ENCODE measurements at regions not wholly inside any gene's neighbourhood (a gene's known extent, or its start where the extent isn't known, plus 50 kb on each side); places are given as distances from the start of the nearest gene placed in this dataset.

DNA sequence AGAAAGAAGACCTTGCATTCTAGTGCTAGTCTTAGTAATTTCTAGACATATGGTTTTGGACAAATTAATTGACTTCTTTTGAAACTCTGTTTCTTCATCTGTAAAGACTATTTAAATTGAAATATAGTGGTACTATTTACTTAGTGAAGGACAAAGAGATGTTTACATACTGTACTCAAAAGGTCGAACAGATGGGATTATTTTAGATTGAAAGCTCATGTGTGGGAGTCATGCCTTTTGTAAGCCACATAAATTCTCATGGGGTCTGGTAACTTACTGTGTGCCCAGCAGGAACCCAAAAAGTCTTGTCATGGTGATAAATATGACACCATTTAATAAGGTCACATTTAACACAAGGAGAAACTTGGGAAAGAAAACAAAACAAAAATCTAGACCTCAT is 368.2 kb upstream of the CITED2 start:
- Mint-ChIP-seq H3K9me3 (ENCODE audit: unreplicated experiment) (no peaks in the 10 kb centered on the region), H3K4me1 (ENCODE audit: low read depth, unreplicated experiment) (peaks cover 24% of the 10 kb centered on the region), H3K27me3 (ENCODE audit: low read depth, unreplicated experiment) (no peaks in the 10 kb centered on the region), H3K27ac (ENCODE audit: unreplicated experiment) (peak overlapping the region; percentile 26), H3K4me3 (ENCODE audit: unreplicated experiment) (no peak overlapping the region), H3K36me3 (ENCODE audit: low read depth, unreplicated experiment) (no peaks in the 10 kb centered on the region)
- H4K20me1 ChIP-seq (ENCODE audit: insufficient read depth, low read length): no peaks in the 10 kb centered on the region
- no peak overlapping the region for H3K4me2 ChIP-seq (ENCODE audit: low read length)
- H3K9me3 ChIP-seq (ENCODE audit: insufficient read depth, low read depth, low read length): no peaks in the 10 kb centered on the region
- no peaks in the 10 kb centered on the region for H3K27me3 ChIP-seq (ENCODE audit: insufficient read depth, low read length)
- FAIRE-seq: peak; percentile 29
- H3K4me1 ChIP-seq (ENCODE audit: insufficient read depth, low read length): peaks cover 15% of the 10 kb centered on the region
- H3K9ac ChIP-seq (ENCODE audit: low read length): no peak overlapping the region
- no peaks in the 10 kb centered on the region for H3K79me2 ChIP-seq (ENCODE audit: insufficient read depth, low read length)
- H2AFZ ChIP-seq (ENCODE audit: low read depth, low read length): no peak overlapping the region
- H3K4me3 ChIP-seq (ENCODE audit: insufficient read depth, low read depth, low read length): no peak overlapping the region
- no peaks in the 10 kb centered on the region for H3K36me3 ChIP-seq (ENCODE audit: insufficient read depth, low read length)
- H3K27ac ChIP-seq (ENCODE audit: low read depth, low read length): no peak overlapping the region
- no peak for DNase-seq (ENCODE audit: low read depth)
- TF ChIP-seq, protein P1, sequence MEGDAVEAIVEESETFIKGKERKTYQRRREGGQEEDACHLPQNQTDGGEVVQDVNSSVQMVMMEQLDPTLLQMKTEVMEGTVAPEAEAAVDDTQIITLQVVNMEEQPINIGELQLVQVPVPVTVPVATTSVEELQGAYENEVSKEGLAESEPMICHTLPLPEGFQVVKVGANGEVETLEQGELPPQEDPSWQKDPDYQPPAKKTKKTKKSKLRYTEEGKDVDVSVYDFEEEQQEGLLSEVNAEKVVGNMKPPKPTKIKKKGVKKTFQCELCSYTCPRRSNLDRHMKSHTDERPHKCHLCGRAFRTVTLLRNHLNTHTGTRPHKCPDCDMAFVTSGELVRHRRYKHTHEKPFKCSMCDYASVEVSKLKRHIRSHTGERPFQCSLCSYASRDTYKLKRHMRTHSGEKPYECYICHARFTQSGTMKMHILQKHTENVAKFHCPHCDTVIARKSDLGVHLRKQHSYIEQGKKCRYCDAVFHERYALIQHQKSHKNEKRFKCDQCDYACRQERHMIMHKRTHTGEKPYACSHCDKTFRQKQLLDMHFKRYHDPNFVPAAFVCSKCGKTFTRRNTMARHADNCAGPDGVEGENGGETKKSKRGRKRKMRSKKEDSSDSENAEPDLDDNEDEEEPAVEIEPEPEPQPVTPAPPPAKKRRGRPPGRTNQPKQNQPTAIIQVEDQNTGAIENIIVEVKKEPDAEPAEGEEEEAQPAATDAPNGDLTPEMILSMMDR (IDR thresholded peaks at IDR 0.05; ENCODE audit: insufficient read depth, low read depth, low read length): no peak
- no peak for TF ChIP-seq EZH2 (IDR thresholded peaks at IDR 0.05; ENCODE audit: insufficient read depth, low read length)

DNA sequence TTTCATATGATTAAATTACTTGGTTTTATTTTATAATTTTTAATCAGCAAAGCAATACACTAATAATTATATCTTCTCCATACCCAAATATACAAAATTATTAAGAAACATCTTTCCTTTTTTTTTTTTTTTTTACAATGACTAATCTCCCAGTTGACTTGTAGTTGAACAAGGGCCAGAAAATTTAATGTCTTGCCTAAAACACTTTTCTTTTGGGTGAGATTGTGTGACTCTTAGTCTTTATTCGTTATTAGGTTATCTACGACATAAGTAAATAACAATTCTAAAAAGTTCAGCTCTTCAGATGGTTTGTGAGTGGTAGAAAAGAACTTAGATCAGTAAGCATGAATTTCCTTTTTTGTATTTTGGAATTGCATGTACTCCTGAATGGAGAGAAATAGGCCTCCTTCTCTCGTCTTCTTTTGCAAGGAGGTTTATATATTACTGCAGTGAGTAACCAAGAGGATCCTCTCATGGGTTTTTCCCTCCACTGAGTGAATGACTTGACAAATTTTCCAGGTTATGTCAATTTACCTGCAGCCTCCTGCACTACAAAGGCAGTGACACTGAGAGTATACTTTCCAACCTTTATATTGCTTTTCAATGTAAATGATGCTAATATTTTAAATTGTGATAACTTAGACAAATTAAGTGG is 364.5 kb upstream of the CITED2 start:
- Mint-ChIP-seq H3K4me3 (ENCODE audit: unreplicated experiment) (no peak overlapping the region), H3K4me1 (ENCODE audit: low read depth, unreplicated experiment) (peaks cover 14% of the 10 kb centered on the region), H3K36me3 (ENCODE audit: low read depth, unreplicated experiment) (no peaks in the 10 kb centered on the region), H3K27me3 (ENCODE audit: low read depth, unreplicated experiment) (no peaks in the 10 kb centered on the region), H3K9me3 (ENCODE audit: unreplicated experiment) (no peaks in the 10 kb centered on the region), H3K27ac (ENCODE audit: unreplicated experiment) (no peak overlapping the region)
- Histone ChIP-seq H3K27ac (ENCODE audit: low read depth, low read length) (no peak overlapping the region), H3K4me1 (ENCODE audit: insufficient read depth, low read length) (peaks cover 12% of the 10 kb centered on the region), H3K9ac (ENCODE audit: low read length) (no peak overlapping the region), H3K4me3 (ENCODE audit: insufficient read depth, low read depth, low read length) (no peak overlapping the region), H3K36me3 (ENCODE audit: insufficient read depth, low read length) (no peaks in the 10 kb centered on the region), H4K20me1 (ENCODE audit: insufficient read depth, low read length) (no peaks in the 10 kb centered on the region), H3K27me3 (ENCODE audit: insufficient read depth, low read length) (no peaks in the 10 kb centered on the region), H3K4me2 (ENCODE audit: low read length) (no peak overlapping the region), H3K79me2 (ENCODE audit: insufficient read depth, low read length) (no peaks in the 10 kb centered on the region), H2AFZ (ENCODE audit: low read depth, low read length) (no peak overlapping the region), H3K9me3 (ENCODE audit: insufficient read depth, low read depth, low read length) (no peaks in the 10 kb centered on the region)
- DNase-seq (ENCODE audit: low read depth): no peak
- TF ChIP-seq EZH2 (IDR thresholded peaks at IDR 0.05; ENCODE audit: insufficient read depth, low read length): no peak
- TF ChIP-seq, protein P1 (IDR thresholded peaks at IDR 0.05; ENCODE audit: insufficient read depth, low read depth, low read length): no peak
- no peak for FAIRE-seq

DNA sequence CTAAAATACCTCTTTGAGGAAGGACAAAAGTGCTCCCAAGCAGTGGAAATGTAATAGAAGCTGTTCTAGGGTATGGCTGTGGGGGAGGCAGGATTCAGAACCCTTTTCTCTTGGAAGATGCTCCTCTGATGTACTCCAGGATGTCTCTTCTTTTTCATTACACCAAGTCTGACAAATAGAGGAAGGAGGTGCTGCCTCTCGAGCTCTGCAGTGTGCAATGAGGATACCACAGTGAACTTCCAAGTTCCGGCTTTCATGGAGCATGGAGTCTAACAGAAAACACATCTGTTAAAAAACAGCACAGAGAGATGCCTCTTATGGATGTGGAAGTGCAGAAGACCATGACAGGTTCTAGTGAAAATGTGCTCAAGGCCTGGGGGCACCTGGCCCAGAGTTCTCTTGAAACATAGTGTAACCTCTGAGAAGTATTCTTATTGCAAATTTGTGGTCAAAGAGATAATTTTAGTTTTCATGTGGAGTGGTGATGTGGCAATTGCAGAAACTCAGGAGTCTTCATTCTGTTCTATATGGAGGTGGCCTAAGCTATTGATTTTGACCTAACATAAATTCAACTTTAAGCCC is 362.0 kb upstream of the CITED2 start:
- no peak overlapping the region for H2AFZ ChIP-seq (ENCODE audit: low read depth, low read length)
- H3K27ac Mint-ChIP-seq (ENCODE audit: unreplicated experiment): no peak overlapping the region
- no peak for DNase-seq (ENCODE audit: low read depth)
- no peaks in the 10 kb centered on the region for H3K27me3 Mint-ChIP-seq (ENCODE audit: low read depth, unreplicated experiment)
- H3K4me2 ChIP-seq (ENCODE audit: low read length): no peak overlapping the region
- H3K4me1 ChIP-seq (ENCODE audit: insufficient read depth, low read length): no peaks in the 10 kb centered on the region
- H3K4me3 Mint-ChIP-seq (ENCODE audit: unreplicated experiment): no peak overlapping the region
- H3K4me3 ChIP-seq (ENCODE audit: insufficient read depth, low read depth, low read length): no peak overlapping the region
- TF ChIP-seq, protein P1 (IDR thresholded peaks at IDR 0.05; ENCODE audit: insufficient read depth, low read depth, low read length): no peak
- no peak for TF ChIP-seq EZH2 (IDR thresholded peaks at IDR 0.05; ENCODE audit: insufficient read depth, low read length)
- H3K36me3 ChIP-seq (ENCODE audit: insufficient read depth, low read length): no peaks in the 10 kb centered on the region
- H4K20me1 ChIP-seq (ENCODE audit: insufficient read depth, low read length): no peaks in the 10 kb centered on the region
- no peak overlapping the region for H3K27ac ChIP-seq (ENCODE audit: low read depth, low read length)
- H3K36me3 Mint-ChIP-seq (ENCODE audit: low read depth, unreplicated experiment): no peaks in the 10 kb centered on the region
- H3K4me1 Mint-ChIP-seq (ENCODE audit: low read depth, unreplicated experiment): peaks cover 9% of the 10 kb centered on the region
- H3K79me2 ChIP-seq (ENCODE audit: insufficient read depth, low read length): no peaks in the 10 kb centered on the region
- no peak overlapping the region for H3K9ac ChIP-seq (ENCODE audit: low read length)
- H3K9me3 ChIP-seq (ENCODE audit: insufficient read depth, low read depth, low read length): no peaks in the 10 kb centered on the region
- no peaks in the 10 kb centered on the region for H3K9me3 Mint-ChIP-seq (ENCODE audit: unreplicated experiment)
- no peak for FAIRE-seq
- no peaks in the 10 kb centered on the region for H3K27me3 ChIP-seq (ENCODE audit: insufficient read depth, low read length)
